NT2/D1 (cell line): ENCODE measurements at regions not wholly inside any gene's neighbourhood (a gene's known extent, or its start where the extent isn't known, plus 50 kb on each side); places are given as distances from the start of the nearest gene placed in this dataset.

ENCODE experiments used
- SUZ12 ChIP-seq: IDR thresholded peaks from 2 replicates; pipeline ENCODE4 v1.6.1; 2011; ENCODE audit not compliant: insufficient read length, insufficient read depth; ENCODE audit errors: extremely low read depth
- ZNF274 ChIP-seq: IDR thresholded peaks from 2 replicates; pipeline ENCODE4 v1.6.1; 2011; ENCODE audit warnings: mild to moderate bottlenecking, low read depth, low read length

DNA sequence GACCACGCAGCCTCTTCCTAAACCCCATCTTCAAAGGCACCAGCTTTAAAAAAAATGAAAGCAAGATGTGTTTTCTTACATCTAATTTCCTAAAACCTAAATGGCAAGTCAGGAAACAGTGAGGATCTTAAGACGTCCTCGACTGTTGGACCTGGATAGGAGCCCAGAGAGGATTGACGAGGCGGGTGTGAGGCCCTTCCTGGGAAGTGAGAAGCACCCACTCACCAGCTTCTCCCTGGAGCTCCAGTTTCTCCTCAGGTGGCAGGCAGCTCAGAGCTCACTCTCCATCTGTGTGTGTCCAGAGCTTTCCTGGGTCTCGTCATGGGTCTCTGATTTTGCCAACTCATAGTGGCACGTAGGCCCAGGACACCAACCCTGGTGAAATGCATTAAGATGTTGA lies 614.0 kb upstream of the AUTS2 start:
- TF ChIP-seq ZNF274 (no peak), SUZ12 (no peak)
